HEK293T (cell line): ENCODE measurements at regions not wholly inside any gene's neighbourhood (a gene's known extent, or its start where the extent isn't known, plus 50 kb on each side); places are given as distances from the start of the nearest gene placed in this dataset.

Experiments
- CTCF ChIA-PET: fragments of 350-600 bp; formaldehyde crosslinking; extraction: SDS; loops from one replicate; lab custom pipeline; 2021; ENCODE audit warnings: antibody characterized with exemption, inconsistent platforms; lab: Yijun Ruan, JAX
- POLR2A ChIA-PET: fragments of 350-600 bp; formaldehyde crosslinking; extraction: SDS; loops from one replicate; lab custom pipeline; 2020; ENCODE audit warnings: antibody characterized with exemption, inconsistent platforms; lab: Yijun Ruan, JAX
- DNase-seq: peaks from one replicate; pipeline ENCODE4 v3.0.0; 2012; ENCODE audit warnings: mixed read lengths; ENCODE audit errors: extremely low spot score
- ARNT ChIP-seq: fragments of 450-650 bp; IDR thresholded peaks from 2 replicates; pipeline ENCODE4 v1.6.1; 2017; ENCODE audit warnings: mild to moderate bottlenecking
- BHLHE40 ChIP-seq: fragments of 450-650 bp; IDR thresholded peaks from 2 replicates; pipeline ENCODE4 v1.6.1; 2016; ENCODE audit warnings: mild to moderate bottlenecking, moderate library complexity, borderline replicate concordance
- CTBP1 ChIP-seq: fragments of 450-650 bp; IDR thresholded peaks from 2 replicates; pipeline ENCODE4 v1.6.1; 2016; ENCODE audit warnings: borderline replicate concordance
- ELF4 ChIP-seq: fragments of 450-650 bp; IDR thresholded peaks from 2 replicates; pipeline ENCODE4 v1.6.1; 2017; ENCODE audit warnings: antibody characterized with exemption
- FOXA1 ChIP-seq: fragments of 450-650 bp; IDR thresholded peaks from 2 replicates; pipeline ENCODE4 v1.6.1; 2016; ENCODE audit warnings: mild to moderate bottlenecking
- FOXK2 ChIP-seq: fragments of 450-650 bp; IDR thresholded peaks from 2 replicates; pipeline ENCODE4 v1.6.1; 2016; ENCODE audit warnings: mild to moderate bottlenecking
- FOXM1 ChIP-seq: fragments of 450-650 bp; IDR thresholded peaks from 2 replicates; pipeline ENCODE4 v1.6.1; 2017; ENCODE audit warnings: mild to moderate bottlenecking, borderline replicate concordance
- HDGF ChIP-seq: fragments of 450-650 bp; IDR thresholded peaks from 2 replicates; pipeline ENCODE4 v1.6.1; 2017; ENCODE audit warnings: antibody characterized with exemption, borderline replicate concordance
- L3MBTL2 ChIP-seq: fragments of 450-650 bp; conservative IDR thresholded peaks from 2 replicates; pipeline ENCODE4 v1.6.1; 2016; ENCODE audit warnings: mild to moderate bottlenecking
- LEF1 ChIP-seq: fragments of 450-650 bp; IDR thresholded peaks from 2 replicates; pipeline ENCODE4 v1.6.1; 2017; ENCODE audit warnings: mild to moderate bottlenecking, borderline replicate concordance
- NFRKB ChIP-seq: fragments of 450-650 bp; IDR thresholded peaks from 2 replicates; pipeline ENCODE4 v1.6.1; 2016; ENCODE audit warnings: mild to moderate bottlenecking, moderate library complexity
- PKNOX1 ChIP-seq: fragments of 450-650 bp; IDR thresholded peaks from 2 replicates; pipeline ENCODE4 v1.6.1; 2016
- SP1 ChIP-seq: fragments of 450-650 bp; IDR thresholded peaks from 2 replicates; pipeline ENCODE4 v1.6.1; 2017
- SUZ12 ChIP-seq: fragments of 450-650 bp; IDR thresholded peaks from 2 replicates; pipeline ENCODE4 v1.6.1; 2016; ENCODE audit warnings: mild to moderate bottlenecking
- TARDBP ChIP-seq: fragments of 450-650 bp; IDR thresholded peaks from 2 replicates; pipeline ENCODE4 v1.6.1; 2016
- ZNF384 ChIP-seq: fragments of 450-650 bp; IDR thresholded peaks from 2 replicates; pipeline ENCODE4 v1.6.1; 2016

- no peak for TF ChIP-seq FOXM1
- no peak for TF ChIP-seq PKNOX1
- no peak for TF ChIP-seq ELF4
- no peak for TF ChIP-seq SP1
- no peak for TF ChIP-seq FOXA1
- TF ChIP-seq SUZ12 = no peak
- TF ChIP-seq BHLHE40 = no peak
- TF ChIP-seq ZNF384 = no peak
- no peak for TF ChIP-seq NFRKB
- TF ChIP-seq TARDBP = no peak
- TF ChIP-seq ARNT = no peak
- TF ChIP-seq LEF1 = no peak
- POLR2A ChIA-PET = no interaction called here
- CTCF ChIA-PET = interaction anchor here (0.9 kb wide), 1 partner anchor 326 kb away, joined by 3 read pairs; no protein-coding TSS in a partner anchor
- DNase-seq = no peak
These were observed 297.6 kb upstream of the TCF21 start for GRCh38 chr6:133591275-133591674.

- CTCF ChIA-PET = no interaction called here
- POLR2A ChIA-PET = no interaction called here
- no peak for TF ChIP-seq SP1
- no peak for TF ChIP-seq ELF4
- TF ChIP-seq ARNT = no peak
- TF ChIP-seq NFRKB = no peak
- TF ChIP-seq FOXK2 = no peak
- TF ChIP-seq TARDBP = no peak
- no peak for TF ChIP-seq FOXM1
- no peak for TF ChIP-seq SUZ12
- no peak for TF ChIP-seq LEF1
- TF ChIP-seq PKNOX1 = no peak
- TF ChIP-seq ZNF384 = no peak
- no peak for TF ChIP-seq CTBP1
- no peak for TF ChIP-seq HDGF
- no peak for TF ChIP-seq L3MBTL2
- TF ChIP-seq FOXA1 = no peak
- no peak for TF ChIP-seq BHLHE40
- DNase-seq = no peak
These were observed 294.2 kb upstream of the TCF21 start for GRCh38 chr6:133594652-133595110.

GRCh38 chr6:133595111-133595761 is 293.7 kb upstream of the TCF21 start:
- no peak for DNase-seq
- ChIA-PET POLR2A (no interaction called here), CTCF (no interaction called here)
- TF ChIP-seq ARNT = no peak
- no peak for TF ChIP-seq NFRKB
- no peak for TF ChIP-seq BHLHE40
- TF ChIP-seq LEF1 = no peak
- no peak for TF ChIP-seq L3MBTL2
- TF ChIP-seq PKNOX1 = peak; percentile 30
- TF ChIP-seq FOXA1 = peak; percentile 33; the same call in 1 of the 2 replicates

- POLR2A ChIA-PET = no interaction called here
- no peak for DNase-seq
- CTCF ChIA-PET = no interaction called here
These were observed 282.1 kb upstream of the TCF21 start for GRCh38 chr6:133606852-133607251.

GRCh38 chr6:133608620-133609019 is 280.3 kb upstream of the TCF21 start:
- TF ChIP-seq HDGF (no peak), BHLHE40 (no peak), ARNT (no peak), NFRKB (no peak), PKNOX1 (no peak), L3MBTL2 (no peak), FOXA1 (no peak), ZNF384 (no peak), CTBP1 (no peak), FOXM1 (no peak), FOXK2 (no peak), TARDBP (no peak), LEF1 (no peak), SP1 (no peak), SUZ12 (no peak)
- CTCF ChIA-PET = no interaction called here
- POLR2A ChIA-PET = no interaction called here
- no peak for DNase-seq

More at GRCh38 chr6:133606852-133607251, 282.1 kb upstream of the TCF21 start:
- TF ChIP-seq FOXA1 (no peak), NFRKB (no peak), TARDBP (no peak), SUZ12 (no peak), ARNT (no peak), FOXM1 (no peak), HDGF (no peak), CTBP1 (no peak), FOXK2 (no peak), LEF1 (no peak), ZNF384 (no peak), PKNOX1 (no peak)
